Pancreas (tissue), 10 donors: ENCODE measurements at regions not wholly inside any gene's neighbourhood (a gene's known extent, or its start where the extent isn't known, plus 50 kb on each side); places are given as distances from the start of the nearest gene placed in this dataset.

ENCODE experiments used
- ATAC-seq, 4 donors: fragments of 200-7000 bp; cut with Tn5 transposase; one replicate each; pipeline versions ENCODE4 v1.8.0 to v1.9.1; 2020; ENCODE audit warnings: mild to moderate bottlenecking in 4 of 4, moderate library complexity in 4 of 4
- DNase-seq, 6 donors: peaks; one replicate each; pipeline ENCODE4 v3.0.0-alpha.2; 2020
- FAIRE-seq: peaks from 2 replicates; lab custom pipeline; 2012; peaks lifted over from hg19 to GRCh38; lab: Jason Lieb, UNC
- H3K27ac ChIP-seq, 4 donors: fragments of 200-600 bp; sonication (generic); 1 replicate in 3 of 4; 2 replicates in 1 of 4; pipeline versions ENCODE4 v1.5.0 to v1.8.0; 2020
- H3K27me3 ChIP-seq, 4 donors: fragments of 200-600 bp; one replicate each; pipeline ENCODE4 v1.8.0; 2021
- H3K36me3 ChIP-seq, 3 donors: fragments of 200-600 bp; sonication (generic) in 1 of 3; one replicate each; pipeline versions ENCODE4 v1.5.0 to v1.8.0; 2020 to 2021
- H3K4me1 ChIP-seq, 3 donors: fragments of 200-600 bp; one replicate each; pipeline ENCODE4 v1.8.0; 2021
- H3K4me3 ChIP-seq, 4 donors: fragments of 200-600 bp; sonication (generic) in 2 of 4; one replicate each; pipeline versions ENCODE4 v1.5.0 to v1.8.0; 2020 to 2021
- H3K9me3 ChIP-seq, 4 donors: fragments of 200-600 bp; one replicate each; pipeline ENCODE4 v1.8.0; 2021
- WGBS, 2 donors: extraction: QIAGEN DNeasy Blood & Tissue Kit; methylation state at CpG; one replicate each; pipeline ENCODE4 v1.1.7; 2013; 5-methylcytosine and 5-hydroxymethylcytosine counted together
- intact Hi-C, 3 donors: fragments of 100-400 bp; cut with DNase I; formaldehyde crosslinking; loops; one replicate each; pipeline versions ENCODE4 v1.11.1 to v1.14.2; 2022
- TF ChIP-seq, protein P1 (sequence below), 4 donors: fragments of 200-600 bp; sonication (generic) in 3 of 4; IDR thresholded peaks; one replicate each; pipeline versions ENCODE4 v1.5.0 to v1.8.0; 2021; ENCODE audit warnings: antibody characterized with exemption in 4 of 4
- donor health status: healthy with polysubstance abuse.
- donor health status: DM: no; HTN: no; CAD: no; lungs with moderate emphysema.
- donor health status: DM: no; HTN: no; CAD: no.
- donor health status: control.
- donor health status: control.
- donor health status: Bipolar disorder and iron deficiency.
- donor health status: DM: yes; HTN: yes; CAD: no.
- donor health status: DM: no; HTN: no; CAD: no.
- donor health status: DM: no; HTN: no; CAD: no.
- donor health status: DM: yes; HTN: yes; CAD: no.

DNA sequence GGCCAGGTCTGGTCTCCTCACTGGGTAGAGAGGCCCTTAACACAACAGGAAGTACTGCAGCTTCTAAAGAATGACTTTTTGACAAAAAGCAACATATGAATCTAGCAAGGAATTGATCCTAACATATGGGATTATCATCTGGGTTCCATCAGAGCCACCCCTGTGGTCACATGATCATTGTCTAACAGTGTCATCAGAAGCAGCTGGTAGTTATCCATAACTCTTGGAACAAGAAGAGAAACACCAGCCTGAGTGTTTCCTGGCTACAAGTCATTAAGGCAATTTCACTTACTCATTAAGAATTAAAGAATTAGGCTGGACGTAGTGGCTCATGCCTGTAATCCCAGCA, 219.3 kb upstream of the ARID1B start:
- H3K9me3 ChIP-seq = no peaks in the 10 kb centered on the region
- no peak overlapping the region for H3K4me3 ChIP-seq
- FAIRE-seq = no peak
- no peaks in the 10 kb centered on the region for H3K4me1 ChIP-seq
- ATAC-seq = no peak
- no peak for DNase-seq
- no peaks in the 10 kb centered on the region for H3K27me3 ChIP-seq
- intact Hi-C loops = no loop called here
- peak overlapping the region in 2 of 4 donors; percentile 18 to 58 for H3K27ac ChIP-seq
- TF ChIP-seq, protein P1, sequence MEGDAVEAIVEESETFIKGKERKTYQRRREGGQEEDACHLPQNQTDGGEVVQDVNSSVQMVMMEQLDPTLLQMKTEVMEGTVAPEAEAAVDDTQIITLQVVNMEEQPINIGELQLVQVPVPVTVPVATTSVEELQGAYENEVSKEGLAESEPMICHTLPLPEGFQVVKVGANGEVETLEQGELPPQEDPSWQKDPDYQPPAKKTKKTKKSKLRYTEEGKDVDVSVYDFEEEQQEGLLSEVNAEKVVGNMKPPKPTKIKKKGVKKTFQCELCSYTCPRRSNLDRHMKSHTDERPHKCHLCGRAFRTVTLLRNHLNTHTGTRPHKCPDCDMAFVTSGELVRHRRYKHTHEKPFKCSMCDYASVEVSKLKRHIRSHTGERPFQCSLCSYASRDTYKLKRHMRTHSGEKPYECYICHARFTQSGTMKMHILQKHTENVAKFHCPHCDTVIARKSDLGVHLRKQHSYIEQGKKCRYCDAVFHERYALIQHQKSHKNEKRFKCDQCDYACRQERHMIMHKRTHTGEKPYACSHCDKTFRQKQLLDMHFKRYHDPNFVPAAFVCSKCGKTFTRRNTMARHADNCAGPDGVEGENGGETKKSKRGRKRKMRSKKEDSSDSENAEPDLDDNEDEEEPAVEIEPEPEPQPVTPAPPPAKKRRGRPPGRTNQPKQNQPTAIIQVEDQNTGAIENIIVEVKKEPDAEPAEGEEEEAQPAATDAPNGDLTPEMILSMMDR (IDR thresholded peaks at IDR 0.05) = no peak
- WGBS, 2 donors = 90 to 92% methylated on average over 1 of the region's 1 CpG
- H3K36me3 ChIP-seq = no peaks in the 10 kb centered on the region

GRCh38 chr6:156557251-156557910, 219.8 kb upstream of the ARID1B start:
- Histone ChIP-seq H3K27me3 (no peaks in the 10 kb centered on the region), H3K36me3 (no peaks in the 10 kb centered on the region), H3K4me3 (no peak overlapping the region), H3K27ac (peak overlapping the region in 3 of 4 donors; percentile 2 to 58 (median 18)), H3K9me3 (no peaks in the 10 kb centered on the region), H3K4me1 (no peaks in the 10 kb centered on the region)
- intact Hi-C loops = no loop called here
- FAIRE-seq = no peak
- 28 to 30% methylated on average over 11 of the region's 11 CpGs for WGBS, 2 donors
- TF ChIP-seq, protein P1 (IDR thresholded peaks at IDR 0.05) = no peak
- peak; percentile 86 to 95 (median 94) for ATAC-seq
- peak in 5 of 6 donors; percentile 34 to 73 (median 62) for DNase-seq

GRCh38 chr6:156556811-156557210, 220.4 kb upstream of the ARID1B start:
- peak in 2 of 4 donors; percentile 8 to 9 for ATAC-seq
- Histone ChIP-seq H3K9me3 (no peaks in the 10 kb centered on the region), H3K36me3 (no peaks in the 10 kb centered on the region), H3K4me1 (no peaks in the 10 kb centered on the region), H3K27me3 (no peaks in the 10 kb centered on the region), H3K27ac (peak overlapping the region in 3 of 4 donors; percentile 2 to 58 (median 18)), H3K4me3 (no peak overlapping the region)
- no peak for DNase-seq
- TF ChIP-seq, protein P1 (IDR thresholded peaks at IDR 0.05) = no peak
- no peak for FAIRE-seq
- intact Hi-C loops = no loop called here
- 66 to 68% methylated on average over 5 of the region's 5 CpGs for WGBS, 2 donors

- 78 to 91% methylated on average over 2 of the region's 2 CpGs for WGBS, 2 donors
- no peaks in the 10 kb centered on the region for H3K4me1 ChIP-seq
- H3K27me3 ChIP-seq = no peaks in the 10 kb centered on the region
- TF ChIP-seq, protein P1 (IDR thresholded peaks at IDR 0.05) = no peak
- H3K36me3 ChIP-seq = no peaks in the 10 kb centered on the region
- H3K4me3 ChIP-seq = no peak overlapping the region
- no peak overlapping the region for H3K27ac ChIP-seq
- FAIRE-seq (no peak), ATAC-seq (no peak), DNase-seq (no peak)
- no peaks in the 10 kb centered on the region for H3K9me3 ChIP-seq
- intact Hi-C loops = no loop called here
Measured at GRCh38 chr6:156555116-156555515, 222.1 kb upstream of the ARID1B start.

DNA sequence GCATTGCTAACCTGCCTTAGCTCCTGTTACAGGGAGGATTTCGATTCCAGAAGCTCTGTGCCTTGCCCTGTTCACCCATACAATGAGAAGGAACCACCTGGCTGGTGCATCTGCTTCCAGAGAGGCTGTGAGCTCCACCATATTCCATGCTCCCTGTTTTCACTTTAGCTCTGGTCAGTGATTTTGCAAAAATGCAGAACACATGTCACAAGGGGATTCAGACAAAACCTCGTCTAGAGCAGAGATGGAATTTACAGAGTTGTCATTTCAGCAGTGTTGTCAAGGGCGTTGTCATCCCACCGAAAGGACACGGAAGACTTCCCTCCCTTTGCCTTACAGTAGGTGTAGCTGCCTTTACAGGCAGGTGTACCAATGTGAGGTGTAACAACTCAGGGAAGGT, 223.0 kb upstream of the ARID1B start:
- no peak for ATAC-seq

More for the DNA sequence above, 223.0 kb upstream of the ARID1B start:
- DNase-seq (no peak), FAIRE-seq (no peak)
- TF ChIP-seq, protein P1 (IDR thresholded peaks at IDR 0.05) = no peak
- Histone ChIP-seq H3K36me3 (no peaks in the 10 kb centered on the region), H3K4me1 (no peaks in the 10 kb centered on the region), H3K27me3 (no peaks in the 10 kb centered on the region), H3K27ac (no peak overlapping the region), H3K4me3 (no peak overlapping the region), H3K9me3 (no peaks in the 10 kb centered on the region)
- 58 to 74% methylated on average over 5 of the region's 5 CpGs for WGBS, 2 donors
- intact Hi-C loops = no loop called here
